Sigmoid colon (tissue), 6 donors: ENCODE measurements at regions not wholly inside any gene's neighbourhood (a gene's known extent, or its start where the extent isn't known, plus 50 kb on each side); places are given as distances from the start of the nearest gene placed in this dataset.

Source experiments
- DNase-seq: peaks from one replicate; pipeline ENCODE4 v3.0.0-alpha.2; 2019
- H3K27ac ChIP-seq, 4 donors: fragments of 200-600 bp; sonication (generic); one replicate each; pipeline ENCODE4 v1.5.1; 2016 to 2019; ENCODE audit warnings: mild to moderate bottlenecking in 1 of 4
- H3K27me3 ChIP-seq, 3 donors: fragments of 200-600 bp; sonication (generic); one replicate each; pipeline ENCODE4 v1.5.1; 2019; ENCODE audit warnings: mild to moderate bottlenecking in 1 of 3
- H3K36me3 ChIP-seq, 4 donors: fragments of 200-600 bp; sonication (generic); one replicate each; pipeline ENCODE4 v1.5.1; 2016 to 2019
- H3K4me1 ChIP-seq, 4 donors: fragments of 200-600 bp; sonication (generic); one replicate each; pipeline ENCODE4 v1.5.1; 2017 to 2019
- H3K4me3 ChIP-seq, 4 donors: fragments of 200-600 bp; sonication (generic); one replicate each; pipeline ENCODE4 v1.5.1; 2017 to 2019; ENCODE audit warnings: mild to moderate bottlenecking in 2 of 4, moderate library complexity in 1 of 4
- H3K9me3 ChIP-seq, 4 donors: fragments of 200-600 bp in 3 of 4; sonication (generic) in 3 of 4; one replicate each; pipeline versions ENCODE4 v1.5.1 to v1.6.1; 2013 to 2019
- EP300 ChIP-seq, 4 donors: sonication (generic); formaldehyde crosslinking; IDR thresholded peaks; one replicate each; pipeline ENCODE4 v1.6.1; 2017; ENCODE audit warnings: antibody characterized with exemption in 4 of 4
- POLR2A ChIP-seq, 2 donors: fragments of 450-650 bp; IDR thresholded peaks; one replicate each; pipeline ENCODE4 v1.6.1; 2016; ENCODE audit warnings: antibody characterized with exemption in 2 of 2, mild to moderate bottlenecking in 2 of 2, moderate library complexity in 2 of 2
- POLR2AphosphoS5 ChIP-seq, 4 donors: sonication (generic); formaldehyde crosslinking; IDR thresholded peaks; one replicate each; pipeline ENCODE4 v1.6.1; 2017; ENCODE audit warnings: antibody characterized with exemption in 4 of 4
- WGBS, 2 donors: extraction: QIAGEN DNeasy Blood & Tissue Kit; methylation state at CpG; one replicate each; pipeline ENCODE4 v1.1.7; 2013; 5-methylcytosine and 5-hydroxymethylcytosine counted together
- intact Hi-C: fragments of 100-400 bp; cut with DNase I; formaldehyde crosslinking; loops from one replicate; pipeline ENCODE4 v1.15.1; 2023
- TF ChIP-seq, protein P1 (sequence below), 4 experiments: fragments of 450-650 bp in 3 of 4; fragments of 200-600 bp in 1 of 4; IDR thresholded peaks; one replicate each; pipeline ENCODE4 v1.5.1; 2016 to 2019; ENCODE audit warnings: antibody characterized with exemption in 4 of 4, mild to moderate bottlenecking in 3 of 4, moderate library complexity in 2 of 4
- donor health status: healthy with polysubstance abuse.
- donor health status: healthy.

DNA sequence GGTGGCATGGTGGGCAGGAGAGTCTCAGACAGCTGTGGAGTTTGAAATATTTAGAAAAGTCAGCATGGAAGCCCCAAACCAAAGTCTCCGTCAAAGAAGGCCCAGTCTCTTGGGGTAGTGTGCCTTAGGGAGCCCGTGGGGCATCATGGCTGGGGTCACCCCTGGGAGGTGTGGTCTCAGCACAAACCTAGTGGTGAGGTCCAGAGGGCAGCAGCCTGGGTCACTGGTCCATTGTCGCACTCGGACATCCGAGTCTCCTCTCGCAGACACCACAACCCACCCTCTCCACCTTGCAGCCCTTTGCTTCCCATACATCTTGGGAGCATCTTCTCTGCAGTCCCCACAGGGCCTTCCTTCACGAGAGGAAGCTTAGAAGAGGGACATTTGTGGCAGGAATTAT is 588.0 kb upstream of the TMEM132C start:
- intact Hi-C loops = no loop called here
- DNase-seq = no peak

GRCh38 chr12:127680516-127680915 is 586.5 kb upstream of the TMEM132C start:
- Histone ChIP-seq H3K4me3 (no peak overlapping the region), H3K9me3 (peaks cover 0 to 1% (median 0%) of the 10 kb centered on the region in 4 donors), H3K27me3 (no peaks in the 10 kb centered on the region), H3K36me3 (no peaks in the 10 kb centered on the region), H3K27ac (no peak overlapping the region), H3K4me1 (no peaks in the 10 kb centered on the region)
- TF ChIP-seq EP300 (IDR thresholded peaks at IDR 0.05) (no peak), POLR2AphosphoS5 (IDR thresholded peaks at IDR 0.05) (no peak), POLR2A (IDR thresholded peaks at IDR 0.05) (no peak)
- TF ChIP-seq, protein P1, sequence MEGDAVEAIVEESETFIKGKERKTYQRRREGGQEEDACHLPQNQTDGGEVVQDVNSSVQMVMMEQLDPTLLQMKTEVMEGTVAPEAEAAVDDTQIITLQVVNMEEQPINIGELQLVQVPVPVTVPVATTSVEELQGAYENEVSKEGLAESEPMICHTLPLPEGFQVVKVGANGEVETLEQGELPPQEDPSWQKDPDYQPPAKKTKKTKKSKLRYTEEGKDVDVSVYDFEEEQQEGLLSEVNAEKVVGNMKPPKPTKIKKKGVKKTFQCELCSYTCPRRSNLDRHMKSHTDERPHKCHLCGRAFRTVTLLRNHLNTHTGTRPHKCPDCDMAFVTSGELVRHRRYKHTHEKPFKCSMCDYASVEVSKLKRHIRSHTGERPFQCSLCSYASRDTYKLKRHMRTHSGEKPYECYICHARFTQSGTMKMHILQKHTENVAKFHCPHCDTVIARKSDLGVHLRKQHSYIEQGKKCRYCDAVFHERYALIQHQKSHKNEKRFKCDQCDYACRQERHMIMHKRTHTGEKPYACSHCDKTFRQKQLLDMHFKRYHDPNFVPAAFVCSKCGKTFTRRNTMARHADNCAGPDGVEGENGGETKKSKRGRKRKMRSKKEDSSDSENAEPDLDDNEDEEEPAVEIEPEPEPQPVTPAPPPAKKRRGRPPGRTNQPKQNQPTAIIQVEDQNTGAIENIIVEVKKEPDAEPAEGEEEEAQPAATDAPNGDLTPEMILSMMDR (IDR thresholded peaks at IDR 0.05) = no peak
- 79 to 85% methylated on average over 6 of the region's 6 CpGs for WGBS, 2 donors
- DNase-seq = no peak
- intact Hi-C loops = no loop called here

More for the DNA sequence above, 588.0 kb upstream of the TMEM132C start:
- no peaks in the 10 kb centered on the region for H3K36me3 ChIP-seq
- no peak overlapping the region for H3K4me3 ChIP-seq
- 77 to 79% methylated on average over 7 of the region's 7 CpGs for whole genome bisulfite sequencing, 2 donors
- no peaks in the 10 kb centered on the region for H3K4me1 ChIP-seq
- TF ChIP-seq, protein P1 (IDR thresholded peaks at IDR 0.05) = no peak
- TF ChIP-seq POLR2AphosphoS5 (IDR thresholded peaks at IDR 0.05) = no peak
- TF ChIP-seq POLR2A (IDR thresholded peaks at IDR 0.05) = no peak
- TF ChIP-seq EP300 (IDR thresholded peaks at IDR 0.05) = no peak
- H3K27ac ChIP-seq = no peak overlapping the region
- no peaks in the 10 kb centered on the region for H3K27me3 ChIP-seq
- H3K9me3 ChIP-seq = no peaks in the 10 kb centered on the region

DNA sequence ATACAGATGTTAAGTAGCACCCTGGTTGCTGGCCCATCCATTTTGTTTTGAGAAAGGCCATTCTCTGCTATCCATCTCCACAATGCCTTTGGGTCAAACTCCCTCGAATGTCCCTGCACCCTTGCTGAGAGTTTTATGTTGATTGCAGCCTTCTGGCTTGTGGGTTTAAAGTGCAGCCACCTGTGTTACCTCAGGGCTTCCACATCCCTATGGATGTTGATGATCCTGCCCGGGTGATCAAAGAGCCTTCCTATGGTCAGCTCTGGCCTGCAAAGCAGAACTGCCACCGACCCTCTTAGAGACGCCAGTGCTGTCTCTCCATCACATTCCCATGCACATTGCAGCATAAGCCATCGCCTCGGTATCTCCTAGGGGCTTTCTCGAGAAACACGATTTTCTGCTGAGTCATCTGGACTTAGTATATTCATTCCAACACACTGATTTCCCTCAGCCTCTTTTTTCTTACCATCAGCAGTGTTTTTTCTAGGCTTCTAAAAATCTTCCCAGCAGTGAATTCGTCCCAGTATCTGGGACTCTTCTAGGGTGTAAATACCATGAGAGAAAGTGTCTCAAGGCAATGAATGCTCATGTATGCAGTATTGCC is 585.7 kb upstream of the TMEM132C start:
- 77 to 78% methylated on average over 9 of the region's 9 CpGs for WGBS, 2 donors
- no peak for DNase-seq
- intact Hi-C loops = no loop called here

DNA sequence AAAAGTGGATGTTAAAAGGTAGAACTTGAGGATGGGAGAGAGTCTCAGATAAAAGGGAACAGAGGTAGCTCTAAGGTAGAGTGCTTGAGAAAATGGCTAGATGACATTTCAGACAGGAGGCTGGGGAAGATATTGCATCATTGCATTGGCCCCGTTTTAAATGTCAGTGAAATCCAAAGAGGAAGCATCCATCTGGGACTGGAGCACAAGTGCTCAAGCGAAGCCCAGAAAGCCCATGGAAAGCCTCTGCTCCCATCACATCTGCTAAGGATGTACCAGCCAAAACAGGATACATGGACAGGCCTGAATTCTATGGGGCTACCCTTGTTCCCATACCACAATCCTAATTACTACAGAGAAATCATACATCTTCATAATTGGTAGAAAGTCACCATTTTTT is 581.5 kb upstream of the TMEM132C start:
- TF ChIP-seq POLR2AphosphoS5 (IDR thresholded peaks at IDR 0.05) (no peak), POLR2A (IDR thresholded peaks at IDR 0.05) (no peak), EP300 (IDR thresholded peaks at IDR 0.05) (no peak)
- TF ChIP-seq, protein P1 (IDR thresholded peaks at IDR 0.05) = no peak
- no peaks in the 10 kb centered on the region for H3K27me3 ChIP-seq
- H3K4me3 ChIP-seq = no peak overlapping the region
- peaks cover 0 to 1% (median 0%) of the 10 kb centered on the region in 4 donors for H3K9me3 ChIP-seq
- intact Hi-C loops = no loop called here
- no peak overlapping the region for H3K27ac ChIP-seq
- 69 to 74% methylated on average over 2 of the region's 2 CpGs for WGBS, 2 donors
- no peak for DNase-seq
- H3K36me3 ChIP-seq = no peaks in the 10 kb centered on the region
- H3K4me1 ChIP-seq = no peaks in the 10 kb centered on the region

More for the DNA sequence above, 585.7 kb upstream of the TMEM132C start:
- Histone ChIP-seq H3K4me3 (no peak overlapping the region), H3K36me3 (no peaks in the 10 kb centered on the region), H3K4me1 (no peaks in the 10 kb centered on the region), H3K9me3 (peaks cover 0 to 1% (median 0%) of the 10 kb centered on the region in 4 donors), H3K27me3 (no peaks in the 10 kb centered on the region), H3K27ac (no peak overlapping the region)
- TF ChIP-seq, protein P1 (IDR thresholded peaks at IDR 0.05) = no peak
- TF ChIP-seq EP300 (IDR thresholded peaks at IDR 0.05) (no peak), POLR2A (IDR thresholded peaks at IDR 0.05) (no peak), POLR2AphosphoS5 (IDR thresholded peaks at IDR 0.05) (no peak)

GRCh38 chr12:127685931-127686330 is 581.0 kb upstream of the TMEM132C start:
- TF ChIP-seq, protein P1 (IDR thresholded peaks at IDR 0.05) = no peak
- DNase-seq = no peak
- 78 to 83% methylated on average over 9 of the region's 9 CpGs for WGBS, 2 donors
- intact Hi-C loops = no loop called here
- Histone ChIP-seq H3K27me3 (no peaks in the 10 kb centered on the region), H3K36me3 (no peaks in the 10 kb centered on the region), H3K27ac (no peak overlapping the region), H3K4me1 (no peaks in the 10 kb centered on the region), H3K9me3 (peaks cover 0 to 1% (median 0%) of the 10 kb centered on the region in 4 donors), H3K4me3 (no peak overlapping the region)
